ENCODE measurements at regions not wholly inside any gene's neighbourhood (a gene's known extent, or its start where the extent isn't known, plus 50 kb on each side); places are given as distances from the start of the nearest gene placed in this dataset.
A peak's percentile ranks its signal among the peaks of the same experiment; 100 is the strongest.
"Not testable (repeated sequence)": the region's sequence is repeated elsewhere in the genome, so short reads cannot be mapped to it uniquely, and the experiment has no call there.

DNA sequence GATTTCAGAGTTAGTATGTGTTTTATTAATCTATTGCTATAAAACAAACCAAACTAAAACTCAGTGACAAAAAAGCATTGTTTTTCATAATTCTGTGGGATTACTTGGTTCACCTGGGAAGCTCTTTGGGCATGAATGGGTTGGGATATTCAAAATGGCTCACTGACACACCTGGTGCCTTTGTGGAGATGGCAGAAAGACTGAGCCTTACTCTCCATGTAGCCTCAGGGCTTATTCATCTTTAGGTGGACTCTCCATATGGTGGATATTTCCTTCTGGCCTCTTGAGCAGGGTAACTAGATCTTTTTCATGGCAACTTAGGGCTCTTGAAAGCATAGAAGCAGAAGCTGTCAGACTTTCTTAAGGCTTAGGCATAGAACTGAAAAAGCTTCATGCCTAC is 1102.8 kb upstream of the SEL1L start:
- no peak for DNase-seq

DNA sequence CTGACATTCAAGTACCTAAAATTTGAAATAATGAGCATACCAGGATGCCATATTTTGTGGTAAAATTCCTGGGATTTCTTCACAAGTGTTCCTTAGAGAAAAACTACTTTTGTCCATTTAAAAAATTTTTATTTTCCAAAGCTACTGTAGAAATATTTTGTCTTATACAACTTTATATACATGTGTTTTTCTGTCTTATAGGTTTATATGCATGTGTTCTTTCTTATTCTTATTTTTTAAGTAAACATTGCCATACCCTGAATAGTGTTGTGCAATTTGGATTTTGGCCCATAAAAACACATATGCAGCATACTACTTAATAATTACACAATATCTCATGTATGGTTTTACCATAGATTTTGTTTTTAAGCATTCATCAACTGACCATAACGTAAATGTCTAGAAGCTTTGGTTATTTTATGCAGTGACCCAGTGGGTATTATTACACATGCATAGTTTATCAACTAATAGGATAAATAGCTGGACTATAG is 1107.4 kb upstream of the SEL1L start:
- DNase-seq = no peak

DNA sequence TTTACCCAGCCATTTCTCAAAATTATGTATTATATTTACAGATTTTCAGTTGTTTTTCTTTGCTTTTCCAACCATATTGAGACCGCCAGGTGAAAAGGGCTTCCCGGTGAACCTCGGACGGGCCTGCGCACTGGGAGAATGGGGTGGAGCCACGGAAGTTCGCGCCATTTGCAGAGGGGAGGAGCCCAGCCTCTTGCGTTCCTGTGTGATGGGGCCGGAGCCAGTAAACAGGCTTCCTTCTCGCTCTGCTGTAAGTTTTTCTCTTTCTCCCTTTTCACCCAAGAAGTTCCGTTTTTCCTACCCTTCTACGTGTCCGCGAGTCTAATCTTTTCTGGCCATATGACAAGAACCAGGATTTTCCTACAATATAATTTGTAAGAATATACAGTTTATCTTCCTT is 1108.8 kb upstream of the SEL1L start:
- no peak for DNase-seq

DNA sequence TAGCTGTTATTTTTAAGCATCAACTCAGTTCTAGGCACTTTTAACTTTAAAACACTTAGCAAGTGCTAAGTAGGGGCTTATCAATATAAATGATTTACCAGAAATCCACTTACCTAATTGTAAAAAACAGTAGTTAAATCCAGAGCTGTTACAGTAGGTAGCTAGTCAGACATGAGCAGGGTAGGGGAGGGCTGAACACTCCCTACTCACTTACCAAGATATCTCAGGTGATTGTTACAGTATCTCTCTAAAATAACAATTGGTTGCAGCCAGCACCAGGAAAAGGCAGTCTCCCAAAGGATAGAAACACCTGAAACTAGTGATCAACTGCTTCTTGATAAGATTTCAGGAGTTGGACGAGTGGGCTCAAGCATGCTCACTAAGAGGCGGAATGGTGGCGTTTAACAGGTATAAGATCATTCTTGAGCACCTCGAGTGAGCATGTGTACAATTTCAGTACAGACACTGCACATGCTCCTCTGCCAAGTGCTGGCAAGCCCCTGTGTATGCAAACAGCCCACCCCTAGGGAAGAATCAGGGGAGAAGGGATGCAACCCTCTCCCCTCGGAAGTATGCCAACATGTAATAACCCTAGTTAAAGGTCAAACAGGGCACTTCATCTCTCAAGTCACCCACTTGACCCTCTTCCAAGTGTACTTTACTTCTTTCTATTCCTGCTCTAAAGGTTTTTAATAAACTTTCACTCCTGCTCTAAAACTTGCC is 1113.6 kb upstream of the SEL1L start:
- DNase-seq = no peak

DNA sequence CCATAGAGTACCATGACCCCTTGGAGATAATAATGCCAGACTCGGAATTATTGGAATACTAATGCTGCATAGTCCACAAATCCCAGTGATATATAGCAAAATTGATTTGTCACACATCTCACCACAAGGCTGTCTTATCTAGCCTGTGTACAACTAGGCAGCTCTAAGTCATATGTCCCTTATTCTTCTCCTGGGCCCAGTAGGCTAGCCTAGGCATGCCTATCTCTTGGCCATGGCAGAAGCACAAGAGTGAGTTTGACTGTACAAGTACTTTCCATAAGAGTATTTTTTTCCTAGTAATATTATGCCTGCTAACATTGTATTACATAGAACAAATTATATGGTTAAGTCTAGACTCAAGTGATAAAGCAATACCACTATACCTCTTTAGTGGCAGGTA is 1122.1 kb upstream of the SEL1L start:
- DNase-seq = no peak

DNA sequence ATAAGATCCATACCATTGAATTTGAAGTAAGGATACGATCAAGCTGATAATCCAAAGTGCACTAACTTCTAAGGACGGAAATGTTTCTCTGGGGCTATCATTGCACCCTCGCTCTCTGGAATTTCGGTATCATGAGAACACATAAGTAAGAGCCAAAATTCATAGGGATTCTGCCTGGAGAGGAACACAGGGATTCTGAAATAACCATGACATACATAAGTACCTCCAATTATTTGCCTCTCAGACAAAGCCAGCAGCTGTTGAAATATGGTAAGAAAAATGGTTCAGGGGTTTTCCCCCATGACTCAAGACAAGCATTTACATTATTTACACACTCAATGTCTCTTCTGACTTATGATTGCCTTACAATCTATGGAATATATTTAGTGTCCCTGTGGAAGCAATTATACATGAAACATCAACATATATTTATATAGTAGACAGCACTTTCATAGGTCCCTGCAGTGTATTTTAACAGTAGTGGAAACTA is 1123.6 kb upstream of the SEL1L start:
- no peak for DNase-seq

- no peak for DNase-seq
Observed at GRCh38 chr14:82661258-82661657, 1127.6 kb upstream of the SEL1L start.

GRCh38 chr14:82667006-82667405 is 1133.4 kb upstream of the SEL1L start:
- DNase-seq = no peak

- no peak for DNase-seq
Observed at GRCh38 chr14:82667501-82667900, 1133.8 kb upstream of the SEL1L start.

- DNase-seq = no peak
Observed at GRCh38 chr14:82676403-82676802, 1142.8 kb upstream of the SEL1L start.

- DNase-seq = no peak
Observed at GRCh38 chr14:82689948-82690347, 1156.3 kb upstream of the SEL1L start.

- not testable (repeated sequence) for DNase-seq
Observed at GRCh38 chr14:82691191-82691590, 1157.5 kb upstream of the SEL1L start.

GRCh38 chr14:82694820-82695219 is 1161.2 kb upstream of the SEL1L start:
- DNase-seq = no peak

GRCh38 chr14:82704218-82704617 is 1170.6 kb upstream of the SEL1L start:
- no peak for DNase-seq

- peak in 1 of 2 donors; percentile 5 for DNase-seq
Observed at GRCh38 chr14:82710267-82710841, 1176.7 kb upstream of the SEL1L start.

GRCh38 chr14:82719617-82720016 is 1186.0 kb upstream of the SEL1L start:
- no peak for DNase-seq

- DNase-seq = no peak
Observed at GRCh38 chr14:82720431-82720830, 1186.8 kb upstream of the SEL1L start.

GRCh38 chr14:82720946-82721345 is 1187.3 kb upstream of the SEL1L start:
- DNase-seq = no peak

GRCh38 chr14:82724316-82724715 is 1190.7 kb upstream of the SEL1L start:
- DNase-seq = no peak

DNA sequence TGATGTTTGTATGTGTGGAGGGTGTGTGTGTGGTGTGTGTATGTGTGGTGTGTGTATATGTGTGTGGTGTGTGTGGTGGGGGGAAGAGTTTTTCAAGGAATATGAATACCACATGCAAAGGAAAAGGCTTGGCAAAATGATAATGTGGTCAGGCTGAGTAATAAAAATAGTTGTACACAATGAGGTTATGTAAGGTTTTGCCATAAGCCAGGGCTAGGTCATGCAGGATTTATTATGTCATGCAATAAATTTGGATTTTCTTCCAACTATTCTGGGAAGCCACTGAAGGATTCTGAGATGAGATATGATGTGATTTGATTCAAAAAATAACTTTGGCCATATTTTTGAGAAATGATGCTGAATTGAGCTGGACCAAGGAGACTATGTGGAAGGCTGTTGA is 1191.6 kb upstream of the SEL1L start:
- no peak for DNase-seq

- DNase-seq = no peak
Observed at GRCh38 chr14:82731526-82731925, 1197.9 kb upstream of the SEL1L start.

- no peak for DNase-seq
Observed at GRCh38 chr14:82740547-82740946, 1206.9 kb upstream of the SEL1L start.

GRCh38 chr14:82755476-82755875 is 1221.8 kb upstream of the SEL1L start:
- no peak for DNase-seq

GRCh38 chr14:82755923-82756322 is 1222.3 kb upstream of the SEL1L start:
- no peak for DNase-seq

- DNase-seq = no peak
Observed at GRCh38 chr14:82757776-82758175, 1224.1 kb upstream of the SEL1L start.
